MCF 10A (cell line): ENCODE measurements at regions not wholly inside any gene's neighbourhood (a gene's known extent, or its start where the extent isn't known, plus 50 kb on each side); places are given as distances from the start of the nearest gene placed in this dataset.

Source experiments
- BruUV-seq: library from RNA; stranded (reverse); fragments of 400-500 nt; replicated peaks from 2 replicates; lab custom pipeline; 2021; lab: Mats Ljungman, UMichigan
- CTCF ChIA-PET: fragments of 300-600 bp; sonication (Branson Sonifier 250); formaldehyde crosslinking; extraction: SDS; loops from one replicate; lab custom pipeline; 2021; ENCODE audit warnings: antibody characterized with exemption, inconsistent platforms; lab: Yijun Ruan, JAX
- POLR2A ChIA-PET: fragments of 300-600, 350-650 bp; sonication (Branson Sonifier 250); formaldehyde crosslinking; extraction: SDS; loops from one replicate; lab custom pipeline; 2020; ENCODE audit warnings: antibody characterized with exemption, inconsistent platforms; lab: Yijun Ruan, JAX
- DNase-seq: peaks from one replicate; pipeline ENCODE4 v3.0.0-alpha.2; 2018; ENCODE audit not compliant: unreplicated experiment
- H3K27ac Mint-ChIP-seq: one replicate; pipeline ENCODE4 v1.8.0; 2022; ENCODE audit warnings: mild to moderate bottlenecking, low read depth, mixed read lengths; ENCODE audit not compliant: unreplicated experiment
- H3K27me3 Mint-ChIP-seq: one replicate; pipeline ENCODE4 v1.8.0; 2022; ENCODE audit warnings: mixed read lengths; ENCODE audit not compliant: insufficient read depth, unreplicated experiment
- H3K36me3 Mint-ChIP-seq: one replicate; pipeline ENCODE4 v1.8.0; 2022; ENCODE audit warnings: mild to moderate bottlenecking, moderate library complexity, mixed read lengths; ENCODE audit not compliant: insufficient read depth, unreplicated experiment
- H3K4me1 Mint-ChIP-seq: one replicate; pipeline ENCODE4 v1.8.0; 2022; ENCODE audit warnings: mixed read lengths; ENCODE audit not compliant: insufficient read depth, unreplicated experiment
- H3K4me3 Mint-ChIP-seq: one replicate; pipeline ENCODE4 v1.8.0; 2022; ENCODE audit warnings: mild to moderate bottlenecking, moderate library complexity, mixed read lengths; ENCODE audit not compliant: unreplicated experiment
- H3K9me3 Mint-ChIP-seq: one replicate; pipeline ENCODE4 v1.8.0; 2022; ENCODE audit warnings: mixed read lengths; ENCODE audit not compliant: unreplicated experiment
- intact Hi-C: fragments of 100-400 bp; cut with micrococcal nuclease; formaldehyde crosslinking; loops from 2 replicates; pipeline ENCODE4 v1.14.1; 2022
- TF ChIP-seq, protein P1 (sequence below): fragments of 200-600 bp; IDR thresholded peaks from one replicate; pipeline ENCODE4 v1.8.0; 2022; ENCODE audit warnings: antibody characterized with exemption, mild to moderate bottlenecking; ENCODE audit not compliant: unreplicated experiment

DNA sequence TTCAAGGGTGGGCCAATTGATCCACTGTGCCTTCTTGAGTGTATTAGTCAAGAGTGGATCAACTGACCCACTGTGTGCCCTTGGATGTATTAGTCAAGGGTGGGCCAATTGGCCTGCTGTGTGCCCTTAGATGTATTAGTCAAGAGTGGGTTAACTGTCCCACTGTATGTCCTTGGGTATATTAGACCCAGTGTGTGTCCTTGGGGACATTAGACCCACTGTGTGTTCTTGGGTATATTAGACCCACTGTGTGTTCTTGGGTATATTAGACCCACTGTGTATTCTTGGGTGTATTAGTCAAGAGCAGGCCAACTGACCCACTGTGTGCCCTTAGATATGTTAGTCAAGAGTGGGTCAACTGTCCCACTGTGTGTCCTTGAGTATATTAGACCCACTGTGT is 601.8 kb downstream of the TYW1 start:
- Mint-ChIP-seq H3K27me3 (no peaks in the 10 kb centered on the region), H3K4me1 (no peaks in the 10 kb centered on the region), H3K27ac (no peak overlapping the region), H3K9me3 (peaks cover 56% of the 10 kb centered on the region), H3K4me3 (no peak overlapping the region), H3K36me3 (no peaks in the 10 kb centered on the region)
- POLR2A ChIA-PET = no interaction called here
- CTCF ChIA-PET = no interaction called here
- TF ChIP-seq, protein P1, sequence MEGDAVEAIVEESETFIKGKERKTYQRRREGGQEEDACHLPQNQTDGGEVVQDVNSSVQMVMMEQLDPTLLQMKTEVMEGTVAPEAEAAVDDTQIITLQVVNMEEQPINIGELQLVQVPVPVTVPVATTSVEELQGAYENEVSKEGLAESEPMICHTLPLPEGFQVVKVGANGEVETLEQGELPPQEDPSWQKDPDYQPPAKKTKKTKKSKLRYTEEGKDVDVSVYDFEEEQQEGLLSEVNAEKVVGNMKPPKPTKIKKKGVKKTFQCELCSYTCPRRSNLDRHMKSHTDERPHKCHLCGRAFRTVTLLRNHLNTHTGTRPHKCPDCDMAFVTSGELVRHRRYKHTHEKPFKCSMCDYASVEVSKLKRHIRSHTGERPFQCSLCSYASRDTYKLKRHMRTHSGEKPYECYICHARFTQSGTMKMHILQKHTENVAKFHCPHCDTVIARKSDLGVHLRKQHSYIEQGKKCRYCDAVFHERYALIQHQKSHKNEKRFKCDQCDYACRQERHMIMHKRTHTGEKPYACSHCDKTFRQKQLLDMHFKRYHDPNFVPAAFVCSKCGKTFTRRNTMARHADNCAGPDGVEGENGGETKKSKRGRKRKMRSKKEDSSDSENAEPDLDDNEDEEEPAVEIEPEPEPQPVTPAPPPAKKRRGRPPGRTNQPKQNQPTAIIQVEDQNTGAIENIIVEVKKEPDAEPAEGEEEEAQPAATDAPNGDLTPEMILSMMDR = no peak
- intact Hi-C loops = no loop called here
- no TSS peak for BruUV-seq
- no peak for DNase-seq

DNA sequence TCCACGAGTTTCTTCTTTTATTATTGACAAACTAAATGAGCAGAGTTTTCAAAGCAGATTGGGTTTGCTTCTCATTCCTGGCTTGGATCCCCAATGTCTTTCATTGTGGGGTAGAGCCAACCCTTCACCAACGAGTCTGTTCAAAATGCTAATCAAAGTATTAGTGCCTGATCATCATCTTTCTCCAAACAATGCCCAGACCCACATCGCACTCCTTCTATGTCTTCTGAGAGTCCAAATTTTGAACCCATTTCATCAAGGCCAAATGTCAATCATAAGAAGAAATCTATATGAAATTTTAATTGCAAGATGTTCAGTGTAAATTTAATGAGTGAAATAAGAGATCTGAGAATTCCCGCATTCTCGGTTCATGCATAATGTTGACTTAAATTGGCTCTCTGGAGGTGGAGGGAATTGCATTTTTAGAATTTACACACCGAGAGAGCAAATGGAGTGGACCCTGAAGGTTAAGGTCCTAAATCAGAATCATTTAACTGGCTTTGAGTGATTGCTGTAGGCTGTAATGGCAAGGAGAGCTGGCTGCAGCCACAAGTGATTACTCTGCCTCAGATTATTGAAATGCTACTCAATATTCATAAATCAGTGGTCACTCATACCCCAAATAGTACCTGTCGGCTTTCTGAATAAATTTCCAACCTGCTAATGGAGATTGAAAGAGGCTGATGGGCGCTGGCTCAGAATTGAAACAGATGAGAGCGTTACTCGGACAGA is 602.9 kb downstream of the TYW1 start:
- CTCF ChIA-PET = no interaction called here
- intact Hi-C loops = no loop called here
- Mint-ChIP-seq H3K9me3 (peaks cover 51% of the 10 kb centered on the region), H3K27ac (no peak overlapping the region), H3K36me3 (no peaks in the 10 kb centered on the region), H3K4me1 (no peaks in the 10 kb centered on the region), H3K27me3 (no peaks in the 10 kb centered on the region), H3K4me3 (no peak overlapping the region)
- POLR2A ChIA-PET = no interaction called here
- BruUV-seq = no TSS peak
- DNase-seq = no peak
- TF ChIP-seq, protein P1 = no peak

DNA sequence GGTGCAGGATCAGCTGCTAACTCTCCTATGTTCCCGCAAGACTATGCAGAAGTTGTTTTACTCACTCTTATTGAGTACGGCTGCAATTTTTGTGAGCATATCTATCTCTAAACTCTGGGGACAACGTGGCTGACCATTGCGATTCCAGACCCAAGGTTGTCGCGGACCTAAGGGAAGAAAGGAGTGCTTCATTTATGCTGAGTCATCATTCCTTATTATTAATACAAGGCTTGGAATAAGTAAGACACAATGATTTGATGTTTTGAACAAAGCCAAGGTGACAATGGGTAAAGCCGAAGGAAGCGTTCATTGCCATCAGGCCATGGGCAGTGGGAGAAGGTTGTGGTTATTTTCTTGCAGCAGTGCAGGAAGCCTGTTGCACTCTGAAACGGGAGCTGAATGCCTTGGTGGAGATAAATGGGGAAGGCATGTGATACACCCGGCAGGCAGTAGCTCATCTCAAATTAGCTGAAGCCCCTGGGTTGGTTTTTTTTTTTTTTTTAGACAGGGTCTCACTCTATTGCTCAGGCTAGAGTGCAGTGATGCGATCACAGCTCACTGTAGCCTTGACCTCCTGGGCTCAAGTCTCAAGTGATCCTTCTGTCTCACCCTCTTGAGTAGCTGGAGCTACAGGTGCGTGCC is 605.7 kb downstream of the TYW1 start:
- H3K36me3 Mint-ChIP-seq = no peaks in the 10 kb centered on the region
- H3K4me3 Mint-ChIP-seq = no peak overlapping the region
- no TSS peak for BruUV-seq
- TF ChIP-seq, protein P1 = no peak
- no peaks in the 10 kb centered on the region for H3K4me1 Mint-ChIP-seq
- no peaks in the 10 kb centered on the region for H3K27me3 Mint-ChIP-seq
- H3K27ac Mint-ChIP-seq = no peak overlapping the region
- peaks cover 63% of the 10 kb centered on the region for H3K9me3 Mint-ChIP-seq
- DNase-seq = no peak
- CTCF ChIA-PET = interaction anchor here (0.7 kb wide), 1 partner anchor 15 kb away, joined by 3 read pairs; no protein-coding TSS in a partner anchor
- intact Hi-C loops = no loop called here
- POLR2A ChIA-PET = no interaction called here

DNA sequence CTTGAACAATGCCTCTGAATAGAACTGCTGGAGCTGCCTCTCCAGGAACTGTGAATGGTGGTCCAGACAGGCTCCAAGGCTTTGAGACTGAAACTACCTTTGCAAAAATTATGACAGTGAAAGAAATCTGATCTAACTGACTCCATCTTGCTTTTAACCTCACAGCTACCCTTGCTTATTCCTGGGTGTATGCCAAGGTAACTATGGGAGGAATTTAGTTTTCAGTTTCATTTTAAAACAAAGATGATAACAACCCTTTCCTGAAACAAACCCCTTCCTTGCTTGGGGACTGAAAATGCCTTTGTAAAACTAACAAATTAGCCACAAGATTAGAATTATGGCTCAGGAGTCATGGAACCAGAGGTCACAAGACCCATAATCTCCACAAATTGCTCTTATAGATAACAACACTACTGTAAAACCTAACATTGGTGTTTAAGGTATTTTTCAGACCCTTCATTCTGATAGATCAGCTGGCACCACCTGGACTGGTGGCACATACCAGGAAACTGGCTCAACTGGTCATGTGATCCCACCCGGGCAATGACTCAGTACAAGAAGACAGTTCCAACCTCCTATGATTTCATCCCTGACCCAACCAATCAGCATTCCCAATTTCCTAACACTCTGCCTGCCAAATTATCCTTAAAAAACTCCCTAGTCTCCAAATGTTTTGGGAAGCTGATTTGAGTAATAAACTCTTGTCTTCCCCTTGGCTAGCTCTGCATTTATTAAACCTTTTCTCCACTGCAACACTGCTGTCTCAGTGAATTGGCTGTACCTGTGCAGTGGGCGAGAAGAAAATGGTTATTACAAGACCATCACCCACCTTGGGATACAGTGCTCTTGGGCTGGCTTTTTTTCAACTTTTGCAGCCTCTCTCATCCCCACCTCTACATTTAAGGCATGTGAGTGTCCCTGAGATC is 608.1 kb downstream of the TYW1 start:
- Mint-ChIP-seq H3K27me3 (no peaks in the 10 kb centered on the region), H3K9me3 (peaks cover 64% of the 10 kb centered on the region), H3K27ac (no peak overlapping the region), H3K4me1 (no peaks in the 10 kb centered on the region), H3K36me3 (no peaks in the 10 kb centered on the region), H3K4me3 (no peak overlapping the region)
- intact Hi-C loops = no loop called here
- no peak for DNase-seq
- no TSS peak for BruUV-seq
- TF ChIP-seq, protein P1 = no peak
- CTCF ChIA-PET = no interaction called here
- POLR2A ChIA-PET = no interaction called here
